GM12878 (cell line): ENCODE measurements at regions not wholly inside any gene's neighbourhood (a gene's known extent, or its start where the extent isn't known, plus 50 kb on each side); places are given as distances from the start of the nearest gene placed in this dataset.

Experiments
- ATAC-seq: fragments of 200-7000 bp; cut with Tn5 transposase; 3 replicates; pipeline ENCODE4 v1.9.1; 2020; ENCODE audit warnings: mild to moderate bottlenecking, moderate library complexity
- BruUV-seq: library from RNA; stranded (reverse); fragments of 400-500 nt; replicated peaks from 2 replicates; lab custom pipeline; 2021; lab: Mats Ljungman, UMichigan
- CTCF ChIA-PET: fragments of 300-600 bp; sonication (Branson Sonifier 250); formaldehyde crosslinking; extraction: SDS; loops from one replicate; lab custom pipeline; 2021; ENCODE audit warnings: inconsistent platforms; lab: Yijun Ruan, JAX
- POLR2A ChIA-PET: fragments of 350-600 bp; formaldehyde crosslinking; extraction: SDS; loops from one replicate; lab custom pipeline; 2021; ENCODE audit warnings: inconsistent platforms; lab: Charles Lee
- RAD21 ChIA-PET: fragments of 300-600 bp; sonication (Branson Sonifier 250); formaldehyde crosslinking; loops from one replicate; lab custom pipeline; 2023; ENCODE audit warnings: antibody characterized with exemption; ENCODE audit not compliant: unreplicated experiment; lab: Charles Lee
- SMC1A ChIA-PET: fragments of 300-600 bp; sonication (Branson Sonifier 250); formaldehyde crosslinking; loops from one replicate; lab custom pipeline; 2023; ENCODE audit not compliant: unreplicated experiment, uncharacterized antibody; lab: Charles Lee
- DNase-seq: peaks from one replicate; pipeline ENCODE4 v3.0.0-alpha.2; 2011; ENCODE audit warnings: low read depth, low spot score
- FAIRE-seq: peaks from 3 replicates; lab custom pipeline; 2011; peaks lifted over from hg19 to GRCh38; lab: Jason Lieb, UNC
- H2AFZ ChIP-seq: 2 replicates; pipeline ENCODE4 v1.6.0; 2011; ENCODE audit warnings: low read depth, low read length, control low read depth; ENCODE audit not compliant: control insufficient read depth
- H3K27ac ChIP-seq: 2 replicates; pipeline ENCODE4 v1.5.1; 2011; ENCODE audit warnings: control low read depth; ENCODE audit not compliant: control insufficient read depth, insufficient read depth
- H3K27me3 ChIP-seq, 2 experiments: replicated peaks in 1 of 2; 2 replicates each; pipeline versions ENCODE4 v1.6.0 to v1.6.1; 2011; ENCODE audit warnings: low read length in 1 of 2; ENCODE audit not compliant: control insufficient read depth in 2 of 2, insufficient read depth in 2 of 2
- H3K36me3 ChIP-seq, 2 experiments: 2 replicates each; pipeline ENCODE4 v1.5.1; 2011; ENCODE audit warnings: low read length in 1 of 2; ENCODE audit not compliant: control insufficient read depth in 2 of 2, insufficient read depth in 2 of 2
- H3K4me1 ChIP-seq: 2 replicates; pipeline ENCODE4 v1.6.1; 2011; ENCODE audit warnings: mild to moderate bottlenecking, low read length, moderate library complexity, mixed read lengths; ENCODE audit not compliant: control insufficient read depth, insufficient read depth
- H3K4me2 ChIP-seq: 2 replicates; pipeline ENCODE4 v1.6.0; 2011; ENCODE audit warnings: control low read depth; ENCODE audit not compliant: control insufficient read depth, insufficient read depth
- H3K4me3 ChIP-seq: fragments of 200-600 bp; sonication (generic); 2 replicates; pipeline ENCODE4 v1.5.1; 2016
- H3K79me2 ChIP-seq: 2 replicates; pipeline ENCODE4 v1.6.0; 2011; ENCODE audit warnings: low read length; ENCODE audit not compliant: control insufficient read depth, insufficient read depth
- H3K9ac ChIP-seq: 2 replicates; pipeline ENCODE4 v1.8.0; 2011; ENCODE audit warnings: low read length, control low read depth, mixed read lengths; ENCODE audit not compliant: control insufficient read depth, insufficient read depth
- H3K9me3 ChIP-seq: replicated peaks from 3 replicates; pipeline ENCODE4 v1.5.1; 2011; ENCODE audit warnings: mild to moderate bottlenecking, low read length; ENCODE audit not compliant: control insufficient read depth, insufficient read depth
- H4K20me1 ChIP-seq: 2 replicates; pipeline ENCODE4 v1.6.0; 2011; ENCODE audit not compliant: control insufficient read depth, insufficient read depth
- BCL11A ChIP-seq: IDR thresholded peaks from 2 replicates; pipeline ENCODE4 v1.6.1; 2011; ENCODE audit warnings: low read depth, low read length
- DPF2 ChIP-seq: fragments of 450-650 bp; IDR thresholded peaks from 2 replicates; pipeline ENCODE4 v1.6.1; 2017; ENCODE audit warnings: mild to moderate bottlenecking
- EZH2 ChIP-seq: IDR thresholded peaks from 2 replicates; pipeline ENCODE4 v1.6.1; 2012; ENCODE audit warnings: low read depth, mild to moderate bottlenecking, control low read depth, inconsistent platforms, low read length, borderline replicate concordance; ENCODE audit not compliant: control insufficient read depth
- GATAD2B ChIP-seq: fragments of 450-650 bp; conservative IDR thresholded peaks from 2 replicates; pipeline ENCODE4 v1.6.1; 2017; ENCODE audit warnings: low read depth, mild to moderate bottlenecking, moderate library complexity
- HDAC2 ChIP-seq: fragments of 200-600 bp; sonication (generic); IDR thresholded peaks from 2 replicates; pipeline ENCODE4 v1.6.1; 2017
- NRF1 ChIP-seq: conservative IDR thresholded peaks from 2 replicates; pipeline ENCODE4 v1.6.1; 2011; ENCODE audit warnings: mild to moderate bottlenecking, low read depth, low read length, improper control_type of control experiment
- POLR2AphosphoS2 ChIP-seq: IDR thresholded peaks from 2 replicates; pipeline ENCODE4 v1.6.1; 2011; ENCODE audit warnings: low read depth, mild to moderate bottlenecking, low read length, improper control_type of control experiment, moderate library complexity
- RAD21 ChIP-seq: IDR thresholded peaks from 2 replicates; pipeline ENCODE4 v1.6.1; 2011; ENCODE audit warnings: mild to moderate bottlenecking, low read depth, low read length, moderate library complexity; ENCODE audit not compliant: insufficient read depth
- RUNX3 ChIP-seq: IDR thresholded peaks from 2 replicates; pipeline ENCODE4 v1.6.1; 2012; ENCODE audit warnings: low read length, inconsistent platforms
- SIN3A ChIP-seq: IDR thresholded peaks from 2 replicates; pipeline ENCODE4 v1.6.1; 2012; ENCODE audit warnings: low read depth, low read length, improper control_type of control experiment
- SIX5 ChIP-seq: IDR thresholded peaks from 2 replicates; pipeline ENCODE4 v1.6.1; 2011; ENCODE audit warnings: mild to moderate bottlenecking, low read depth, low read length, moderate library complexity; ENCODE audit not compliant: severe bottlenecking
- SKIL ChIP-seq: fragments of 450-650 bp; IDR thresholded peaks from 2 replicates; pipeline ENCODE4 v1.6.1; 2017; ENCODE audit warnings: mild to moderate bottlenecking, low read depth, inconsistent platforms; ENCODE audit not compliant: poor library complexity, severe bottlenecking
- SMAD1 ChIP-seq: fragments of 450-650 bp; IDR thresholded peaks from 2 replicates; pipeline ENCODE4 v1.6.1; 2018; ENCODE audit warnings: mild to moderate bottlenecking, low read depth; ENCODE audit not compliant: partially characterized antibody
- SMARCA5 ChIP-seq: fragments of 450-650 bp; IDR thresholded peaks from 2 replicates; pipeline ENCODE4 v1.6.1; 2017; ENCODE audit warnings: mild to moderate bottlenecking
- TARDBP ChIP-seq: IDR thresholded peaks from 2 replicates; pipeline ENCODE4 v1.6.1; 2016; ENCODE audit warnings: borderline replicate concordance
- TCF7 ChIP-seq: IDR thresholded peaks from 2 replicates; pipeline ENCODE4 v1.6.1; 2014; ENCODE audit warnings: antibody characterized with exemption, borderline replicate concordance
- WRNIP1 ChIP-seq: IDR thresholded peaks from 2 replicates; pipeline ENCODE4 v1.6.1; 2011; ENCODE audit warnings: low read depth, low read length, improper control_type of control experiment, borderline replicate concordance
- ZBTB4 ChIP-seq: fragments of 450-650 bp; formaldehyde crosslinking; IDR thresholded peaks from 2 replicates; pipeline ENCODE4 v1.4.0; 2022; ENCODE audit warnings: mild to moderate bottlenecking, moderate library complexity
- ZNF24 ChIP-seq: fragments of 450-650 bp; IDR thresholded peaks from 2 replicates; pipeline ENCODE4 v1.6.1; 2017; ENCODE audit warnings: antibody characterized with exemption, mild to moderate bottlenecking
- WGBS: methylation state at CpG from one replicate; pipeline ENCODE4 v1.1.6; 2016; ENCODE audit warnings: low lambda C conversion rate; ENCODE audit not compliant: insufficient replicate concordance, insufficient coverage; ENCODE audit errors: missing lambda C conversion rate; 5-methylcytosine and 5-hydroxymethylcytosine counted together
- in situ Hi-C: fragments of 300-500 bp; cut with MboI; formaldehyde crosslinking; loops from 9 replicates; pipeline ENCODE4 v1.14.3; 2018; ENCODE audit warnings: mixed read lengths
- intact Hi-C: fragments of 100-400 bp; cut with micrococcal nuclease; formaldehyde crosslinking; loops from one replicate; pipeline ENCODE4 v1.14.2; 2022; ENCODE audit not compliant: unreplicated experiment
- TF ChIP-seq, protein P1 (sequence below): IDR thresholded peaks from 2 replicates; pipeline ENCODE4 v1.6.1; 2011; ENCODE audit warnings: borderline replicate concordance, low read depth, mild to moderate bottlenecking, moderate library complexity, low read length; ENCODE audit not compliant: insufficient read depth, poor library complexity, severe bottlenecking

DNA sequence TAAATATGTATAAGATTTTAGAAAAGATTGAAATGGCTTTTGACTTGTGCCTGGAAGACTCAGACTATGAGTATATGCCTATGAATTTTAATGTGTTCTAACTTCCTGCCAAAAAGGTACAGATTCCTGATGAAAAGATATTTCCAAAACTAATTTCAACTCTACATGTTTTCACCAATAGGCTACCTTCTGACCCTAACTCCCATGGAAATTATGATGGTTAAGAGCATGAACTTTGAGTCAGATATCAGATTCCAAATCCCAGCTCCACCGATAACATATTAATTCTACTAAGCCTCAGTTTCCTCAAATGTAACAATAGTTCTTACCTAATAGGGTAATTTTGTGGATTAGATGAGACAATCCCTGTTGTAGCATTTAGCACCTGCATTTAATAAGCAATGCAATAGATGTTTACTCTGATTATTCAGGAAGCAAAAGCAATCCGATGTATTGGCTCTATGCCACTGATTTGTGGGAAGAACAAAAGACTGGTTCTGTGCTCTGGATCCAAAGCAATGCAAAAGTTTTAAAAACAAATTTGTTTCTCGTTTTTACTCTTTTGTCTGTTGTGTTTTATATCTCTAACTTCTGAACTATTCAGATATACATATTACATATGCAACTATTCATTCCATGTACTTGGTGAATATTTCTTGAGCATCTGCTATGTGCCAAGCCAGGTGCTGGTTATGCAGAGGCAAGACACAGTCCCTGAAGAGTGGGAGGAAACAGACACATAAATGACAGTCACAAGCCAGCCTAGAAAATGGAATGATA, 115.4 kb downstream of the GATA6 start:
- H2AFZ ChIP-seq = no peak overlapping the region
- ChIA-PET POLR2A (no interaction called here), CTCF (no interaction called here), SMC1A (no interaction called here), RAD21 (no interaction called here)
- H3K4me2 ChIP-seq = no peak overlapping the region
- DNase-seq (no peak), FAIRE-seq (no peak), ATAC-seq (no peak)
- no peak overlapping the region for H3K27ac ChIP-seq
- H3K9me3 ChIP-seq = no peaks in the 10 kb centered on the region
- in situ Hi-C loops = no loop called here
- H3K36me3 ChIP-seq = no peaks in the 10 kb centered on the region
- H3K9ac ChIP-seq = no peak overlapping the region
- intact Hi-C loops = no loop called here
- 29% methylated on average over 3 of the region's 3 CpGs for WGBS
- TF ChIP-seq SMARCA5 (no peak), TARDBP (no peak), TCF7 (no peak), ZNF24 (no peak), RAD21 (no peak), SIN3A (no peak), DPF2 (no peak), EZH2 (no peak), SKIL (no peak), SIX5 (no peak), NRF1 (no peak), GATAD2B (no peak), ZBTB4 (CRISPR knock-in tag) (no peak), WRNIP1 (no peak), POLR2AphosphoS2 (no peak), SMAD1 (no peak), HDAC2 (no peak), RUNX3 (no peak), BCL11A (no peak)
- TF ChIP-seq, protein P1, sequence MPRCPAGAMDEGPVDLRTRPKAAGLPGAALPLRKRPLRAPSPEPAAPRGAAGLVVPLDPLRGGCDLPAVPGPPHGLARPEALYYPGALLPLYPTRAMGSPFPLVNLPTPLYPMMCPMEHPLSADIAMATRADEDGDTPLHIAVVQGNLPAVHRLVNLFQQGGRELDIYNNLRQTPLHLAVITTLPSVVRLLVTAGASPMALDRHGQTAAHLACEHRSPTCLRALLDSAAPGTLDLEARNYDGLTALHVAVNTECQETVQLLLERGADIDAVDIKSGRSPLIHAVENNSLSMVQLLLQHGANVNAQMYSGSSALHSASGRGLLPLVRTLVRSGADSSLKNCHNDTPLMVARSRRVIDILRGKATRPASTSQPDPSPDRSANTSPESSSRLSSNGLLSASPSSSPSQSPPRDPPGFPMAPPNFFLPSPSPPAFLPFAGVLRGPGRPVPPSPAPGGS = no peak
- H3K79me2 ChIP-seq = no peaks in the 10 kb centered on the region
- H3K27me3 ChIP-seq = peaks cover 0 to 3% of the 10 kb centered on the region in 2 experiments; a peak in 1 of 4 replicates
- no peaks in the 10 kb centered on the region for H3K4me1 ChIP-seq
- BruUV-seq = no TSS peak
- no peak overlapping the region for H3K4me3 ChIP-seq
- H4K20me1 ChIP-seq = no peaks in the 10 kb centered on the region
